HG03457 (cell line): ENCODE measurements at regions not wholly inside any gene's neighbourhood (a gene's known extent, or its start where the extent isn't known, plus 50 kb on each side); places are given as distances from the start of the nearest gene placed in this dataset.
"Not testable (repeated sequence)": the region's sequence is repeated elsewhere in the genome, so short reads cannot be mapped to it uniquely, and the experiment has no call there.

ENCODE experiments used
- ATAC-seq: cut with Tn5 transposase; IDR thresholded peaks from one replicate; pipeline ENCODE4 v1.9.1; 2021; ENCODE audit warnings: moderate number of reproducible peaks; ENCODE audit not compliant: unreplicated experiment

DNA sequence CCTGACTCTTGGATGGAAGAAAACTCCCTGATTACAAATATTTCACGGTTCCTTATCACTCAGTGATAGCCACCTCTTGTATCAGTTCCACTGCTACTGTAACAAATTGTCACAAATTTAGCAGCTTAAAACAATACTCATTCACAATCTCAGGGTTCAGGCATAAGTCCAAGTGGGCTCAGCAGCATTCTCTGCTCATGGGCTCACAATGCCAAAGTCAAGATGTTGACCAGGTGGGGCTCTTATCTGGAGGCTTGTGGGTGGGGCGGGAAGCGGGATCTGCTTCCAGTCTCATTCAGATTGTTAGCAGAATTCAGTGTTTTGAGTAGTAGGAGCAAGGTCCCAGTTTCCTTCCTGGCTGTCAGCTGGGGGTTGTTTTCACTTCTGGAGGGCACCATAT lies 137.3 kb upstream of the FAM78B start:
- ATAC-seq, result no peak

GRCh38 chr1:166305371-166305770 lies 138.6 kb upstream of the FAM78B start:
- no peak for ATAC-seq

DNA sequence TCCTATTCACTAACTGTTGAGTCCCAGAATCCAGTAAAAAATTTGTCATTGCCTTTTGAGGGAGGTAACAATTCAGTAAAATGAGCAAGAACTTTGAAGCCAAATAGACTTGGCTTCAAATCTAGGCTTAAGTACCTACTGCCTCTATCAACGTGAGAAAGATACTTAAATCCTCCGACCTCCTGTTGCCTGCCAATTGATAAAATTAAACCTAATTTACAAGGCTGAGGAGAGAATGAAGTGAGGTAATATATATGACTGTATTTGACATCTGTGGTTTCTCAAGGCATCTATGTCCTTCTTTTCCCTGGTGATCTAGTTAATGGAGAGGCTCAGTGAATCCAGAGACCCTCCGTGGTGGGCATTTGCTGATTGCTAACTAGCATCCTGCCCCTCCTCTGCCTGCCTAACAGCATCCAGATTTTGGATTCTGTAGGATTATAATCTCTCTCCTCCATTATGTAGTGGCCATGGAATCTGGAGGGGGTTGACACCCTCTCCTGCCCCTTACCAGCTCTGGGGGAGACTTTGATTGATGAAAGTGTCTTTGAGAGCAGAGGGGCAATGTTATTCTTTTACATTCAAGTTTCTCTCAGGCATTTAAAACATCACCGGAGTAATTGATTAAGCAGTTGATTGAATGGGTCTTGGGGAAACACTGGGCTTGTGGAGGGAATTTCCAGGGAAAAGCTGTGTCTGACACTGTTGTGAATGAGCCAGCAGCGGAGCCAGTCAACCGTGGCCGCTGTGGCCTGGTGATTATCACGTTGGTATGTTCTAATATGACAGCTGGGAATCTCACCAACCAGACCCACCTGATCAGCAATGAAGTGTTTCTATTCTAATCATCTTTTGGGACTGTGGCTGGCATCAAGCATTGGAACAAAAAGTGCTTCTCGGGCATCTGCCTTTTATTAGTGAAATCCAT lies 140.7 kb upstream of the FAM78B start:
- no peak for ATAC-seq

DNA sequence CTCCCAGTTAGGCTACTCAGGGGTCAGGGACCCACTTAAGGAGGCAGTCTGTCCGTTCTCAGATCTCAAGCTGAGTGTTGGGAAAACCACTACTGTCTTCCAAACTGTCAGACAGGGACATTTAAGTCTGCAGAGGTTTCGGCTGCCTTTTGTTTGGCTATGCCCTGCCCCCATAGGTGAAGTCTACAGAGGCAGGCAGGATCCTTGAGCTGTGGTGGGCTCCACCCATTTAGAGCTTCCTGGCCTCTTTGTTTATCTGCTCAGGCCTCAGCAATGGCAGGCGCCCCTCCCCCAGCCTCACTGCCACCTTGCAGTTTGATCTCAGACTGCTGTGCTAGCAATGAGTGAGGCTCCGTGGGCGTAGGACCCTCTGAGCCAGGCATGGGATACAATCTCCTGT lies 149.5 kb upstream of the FAM78B start:
- ATAC-seq, result not testable (repeated sequence)

GRCh38 chr1:166322470-166322869 lies 155.7 kb upstream of the FAM78B start:
- no peak for ATAC-seq

DNA sequence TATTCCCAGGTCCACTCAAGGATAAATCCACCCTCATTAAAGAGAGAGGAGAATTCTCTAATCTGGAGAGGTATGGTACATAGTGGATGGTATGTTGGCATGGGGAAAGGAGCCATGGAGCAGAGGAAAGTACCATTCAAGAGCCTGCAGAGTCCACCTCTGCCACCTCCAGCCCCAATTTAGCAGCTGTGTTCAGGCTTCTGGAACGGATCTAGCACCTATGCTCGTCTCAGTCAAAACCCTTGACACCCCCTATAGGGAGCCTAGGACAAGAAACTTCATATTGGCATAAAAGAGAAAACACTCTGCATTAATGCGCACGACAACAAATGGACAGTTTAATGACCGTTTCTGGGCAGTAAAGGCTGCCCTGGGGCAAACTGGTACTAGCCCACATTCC lies 161.1 kb upstream of the FAM78B start:
- ATAC-seq, result no peak

- no peak for ATAC-seq
Measured at GRCh38 chr1:166328956-166329355, 162.2 kb upstream of the FAM78B start.

- no peak for ATAC-seq
Measured at GRCh38 chr1:166330096-166330495, 163.3 kb upstream of the FAM78B start.

GRCh38 chr1:166338105-166338504 lies 171.3 kb upstream of the FAM78B start:
- no peak for ATAC-seq

GRCh38 chr1:166340709-166341108 lies 173.9 kb upstream of the FAM78B start:
- no peak for ATAC-seq

- no peak for ATAC-seq
Measured at GRCh38 chr1:166343276-166343675, 176.5 kb upstream of the FAM78B start.

DNA sequence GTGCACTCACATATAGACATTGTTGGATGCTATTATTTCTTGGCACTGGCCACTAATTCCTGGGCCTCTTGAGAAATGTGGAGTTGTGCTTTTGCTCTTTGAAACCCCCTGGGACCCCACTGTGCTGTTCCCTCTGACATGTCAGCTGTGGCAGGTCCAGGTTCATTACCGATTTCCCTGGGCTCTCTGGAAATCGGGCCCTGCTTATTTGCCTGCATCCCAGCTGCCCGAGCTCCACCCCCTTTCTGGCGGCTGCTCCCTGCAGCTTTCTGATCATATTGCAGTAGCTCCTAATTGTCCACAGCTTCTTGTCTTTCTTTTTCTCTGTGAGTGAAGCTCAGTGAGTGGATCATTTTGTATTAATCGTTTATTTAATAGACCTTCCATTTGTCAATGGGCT lies 183.7 kb upstream of the FAM78B start:
- no peak for ATAC-seq

DNA sequence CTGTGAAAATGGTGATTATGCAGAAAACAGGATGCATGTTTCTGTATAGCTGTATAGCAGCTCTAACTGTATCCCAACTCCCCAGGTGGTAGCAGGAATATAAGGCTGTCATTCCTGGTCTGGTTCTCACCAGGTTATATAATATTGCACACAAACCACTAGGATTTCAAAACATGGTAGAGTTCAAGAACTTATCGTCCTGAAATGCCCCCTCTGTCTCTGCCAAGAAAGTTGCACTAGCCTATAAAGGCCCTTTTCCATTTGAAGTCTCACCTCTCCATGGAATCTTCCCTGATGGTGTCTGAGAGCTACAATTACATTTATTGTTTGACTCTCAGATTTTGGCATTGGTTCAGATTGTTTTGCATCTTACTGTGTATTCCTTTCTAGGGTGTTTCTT lies 184.9 kb upstream of the FAM78B start:
- ATAC-seq, result no peak

DNA sequence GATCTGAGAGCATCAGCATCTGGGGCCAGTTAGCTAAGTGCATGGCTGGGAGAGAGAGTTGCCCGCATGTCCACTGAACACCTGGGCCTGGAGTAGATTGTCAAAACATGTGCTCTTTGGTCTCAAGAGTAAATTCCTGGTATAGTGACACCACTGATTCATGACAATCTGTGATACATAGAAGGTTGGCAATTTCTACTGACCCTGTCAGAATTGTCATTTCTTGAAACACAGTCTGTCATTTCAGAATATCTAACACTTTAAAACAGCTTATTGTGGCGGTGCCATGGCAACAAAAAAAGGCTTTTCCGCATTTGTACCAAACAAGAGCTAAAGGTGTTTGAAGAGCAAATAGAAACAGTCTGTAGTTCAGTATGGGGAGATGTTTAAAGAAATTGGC lies 186.4 kb upstream of the FAM78B start:
- ATAC-seq, result no peak

GRCh38 chr1:166354406-166354805 lies 187.6 kb upstream of the FAM78B start:
- no peak for ATAC-seq

GRCh38 chr1:166365081-166365480 lies 198.3 kb upstream of the FAM78B start:
- ATAC-seq, result no peak

DNA sequence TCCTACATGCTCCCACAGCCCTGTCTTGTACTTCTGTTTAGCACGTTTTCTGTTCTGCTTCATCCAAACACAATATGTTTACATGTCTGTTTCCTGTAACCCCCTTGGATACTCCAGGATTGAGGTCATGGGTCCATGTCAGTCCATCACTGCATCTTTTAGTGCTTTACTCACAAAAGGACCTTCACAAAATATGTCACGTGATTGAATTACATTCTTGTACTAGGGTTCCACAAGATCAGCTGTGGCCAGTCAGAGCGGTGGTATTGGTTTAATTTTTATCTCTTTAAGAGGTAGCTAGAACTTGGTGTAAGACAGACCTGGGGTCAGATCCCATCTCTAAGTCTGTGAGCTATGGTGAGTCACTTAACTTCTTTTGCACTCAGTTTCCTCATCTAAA lies 201.2 kb upstream of the FAM78B start:
- ATAC-seq, result no peak

GRCh38 chr1:166377896-166378295 lies 211.1 kb upstream of the FAM78B start:
- no peak for ATAC-seq

- no peak for ATAC-seq
Measured at GRCh38 chr1:166378805-166379204, 212.0 kb upstream of the FAM78B start.

DNA sequence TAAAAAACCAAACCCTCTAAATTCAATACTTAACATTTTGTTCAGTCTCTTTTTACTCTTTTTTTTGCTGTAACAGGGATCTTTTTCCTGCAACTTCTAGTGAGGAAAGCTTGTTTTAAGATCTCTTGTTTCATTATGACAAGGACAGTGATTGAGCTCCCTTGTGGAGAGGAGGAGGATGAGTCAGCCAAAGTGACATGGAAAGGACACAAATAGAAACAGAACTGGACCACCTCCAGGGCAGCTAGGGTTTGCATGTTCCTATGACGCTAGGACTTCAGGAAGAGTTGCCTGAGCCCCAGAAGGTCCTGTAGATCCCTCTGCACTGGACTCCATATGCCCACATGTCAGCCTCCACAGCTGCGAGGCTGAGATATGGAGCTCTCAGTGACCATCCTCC lies 212.6 kb upstream of the FAM78B start:
- ATAC-seq, result no peak

DNA sequence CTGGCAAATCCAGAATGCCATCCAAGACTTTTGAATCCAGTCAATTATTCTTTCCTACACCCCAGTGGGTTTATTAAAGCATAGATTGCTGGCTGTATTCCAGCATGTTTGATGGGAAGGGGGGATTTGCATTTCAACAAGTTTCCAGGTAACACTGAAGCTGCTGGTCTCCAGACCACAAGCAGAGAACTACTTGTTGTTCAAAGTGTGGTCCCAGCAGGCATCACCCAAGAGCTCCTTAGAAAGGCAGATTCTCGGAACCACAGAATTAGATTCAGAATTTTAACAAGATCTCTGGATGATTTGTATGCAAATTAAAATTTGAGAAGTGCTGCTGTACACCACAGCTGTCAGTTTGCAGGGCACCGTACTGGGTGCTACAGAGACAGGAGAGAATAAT lies 216.3 kb upstream of the FAM78B start:
- ATAC-seq, result no peak

DNA sequence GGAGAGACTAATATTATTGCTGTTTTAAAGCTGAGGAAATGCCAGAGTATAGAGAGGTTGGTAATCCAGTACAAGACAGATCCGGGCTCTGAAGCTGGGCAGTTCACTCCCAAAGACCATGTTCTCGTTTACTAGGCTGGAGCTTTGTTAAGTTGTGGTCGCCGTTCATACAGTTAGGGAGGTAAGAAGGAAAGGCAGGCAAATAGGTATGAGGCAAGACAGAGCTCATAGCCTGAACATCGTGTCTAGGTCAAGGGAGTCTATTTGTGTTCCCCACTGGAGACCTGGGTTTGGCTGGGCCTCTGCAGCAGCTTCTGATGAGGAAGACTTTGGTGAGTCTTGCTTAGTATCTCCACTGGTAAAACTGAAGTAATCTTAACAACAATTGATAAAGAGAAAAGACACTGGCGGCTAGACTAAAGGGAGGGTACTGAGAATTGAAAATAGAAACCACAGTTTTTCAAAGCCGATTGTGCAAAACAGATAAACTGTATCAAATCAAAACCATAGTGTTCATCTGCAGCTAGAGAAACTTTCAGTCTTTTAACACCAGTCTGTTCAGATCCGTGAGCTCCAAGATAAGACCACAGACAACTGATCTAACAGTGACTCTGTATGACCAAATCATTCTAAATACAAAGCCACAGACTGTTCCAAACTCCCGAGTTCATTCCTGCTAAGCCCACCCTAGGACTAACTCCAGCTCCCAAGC lies 217.0 kb upstream of the FAM78B start:
- no peak for ATAC-seq
